GM10266 (cell line): ENCODE measurements at regions not wholly inside any gene's neighbourhood (a gene's known extent, or its start where the extent isn't known, plus 50 kb on each side); places are given as distances from the start of the nearest gene placed in this dataset.

ENCODE experiments used
- DNase-seq: peaks from one replicate; pipeline ENCODE4 v3.0.0; 2012; ENCODE audit errors: extremely low spot score
- CTCF ChIP-seq: IDR thresholded peaks from 2 replicates; pipeline ENCODE4 v1.5.1; 2012; ENCODE audit warnings: mild to moderate bottlenecking, low read depth; ENCODE audit not compliant: control insufficient read depth, insufficient read depth; ENCODE audit errors: missing control alignments

- no peak for DNase-seq
Measured at GRCh38 chr4:188839704-188840103, 700.5 kb downstream of the TRIML1 start.

GRCh38 chr4:188841523-188841922, 702.3 kb downstream of the TRIML1 start:
- no peak for TF ChIP-seq CTCF
- DNase-seq, result no peak

More at GRCh38 chr4:188839704-188840103, 700.5 kb downstream of the TRIML1 start:
- TF ChIP-seq CTCF, result no peak

GRCh38 chr4:188854436-188854835, 715.2 kb downstream of the TRIML1 start:
- no peak for DNase-seq
- no peak for TF ChIP-seq CTCF

GRCh38 chr4:188858696-188859095, 719.5 kb downstream of the TRIML1 start:
- TF ChIP-seq CTCF, result no peak

GRCh38 chr4:188864741-188865140, 725.5 kb downstream of the TRIML1 start:
- DNase-seq, result no peak
- TF ChIP-seq CTCF, result no peak

More at GRCh38 chr4:188858696-188859095, 719.5 kb downstream of the TRIML1 start:
- no peak for DNase-seq

GRCh38 chr4:188867796-188868195, 728.6 kb downstream of the TRIML1 start:
- DNase-seq, result no peak
- no peak for TF ChIP-seq CTCF

- no peak for TF ChIP-seq CTCF
- no peak for DNase-seq
Measured at GRCh38 chr4:188869581-188869980, 730.3 kb downstream of the TRIML1 start.

- no peak for TF ChIP-seq CTCF
Measured at GRCh38 chr4:188872809-188873208, 733.6 kb downstream of the TRIML1 start.

More at GRCh38 chr4:188872809-188873208, 733.6 kb downstream of the TRIML1 start:
- DNase-seq, result no peak
